NB4 (cell line): ENCODE measurements at regions not wholly inside any gene's neighbourhood (a gene's known extent, or its start where the extent isn't known, plus 50 kb on each side); places are given as distances from the start of the nearest gene placed in this dataset.

ENCODE experiments used
- DNase-seq: peaks from one replicate; pipeline ENCODE4 v3.0.0; 2010; ENCODE audit warnings: low read depth
- H3K4me3 ChIP-seq: one replicate; pipeline ENCODE4 v1.5.1; 2011; ENCODE audit warnings: mild to moderate bottlenecking, low read depth, low read length, moderate library complexity
- CTCF ChIP-seq: IDR thresholded peaks from one replicate; pipeline ENCODE4 v1.5.1; 2012; ENCODE audit warnings: low read depth, low read length
- MAX ChIP-seq: IDR thresholded peaks from 2 replicates; pipeline ENCODE4 v1.6.1; 2011; ENCODE audit warnings: low read depth, low read length
- MYC ChIP-seq: IDR thresholded peaks from 2 replicates; pipeline ENCODE4 v1.6.1; 2011; ENCODE audit warnings: low read depth, low read length
- POLR2A ChIP-seq: IDR thresholded peaks from 2 replicates; pipeline ENCODE4 v1.6.1; 2011; ENCODE audit warnings: mild to moderate bottlenecking; ENCODE audit not compliant: insufficient read length; ENCODE audit errors: extremely low read depth

- TF ChIP-seq POLR2A, result no peak
- TF ChIP-seq MAX, result no peak
- no peak for TF ChIP-seq MYC
- no peak overlapping the region for H3K4me3 ChIP-seq
- no peak for DNase-seq
Measured at GRCh38 chr1:194215448-194215847, 1029.0 kb upstream of the B3GALT2 start.

GRCh38 chr1:194214735-194215134 is 1028.3 kb upstream of the B3GALT2 start:
- TF ChIP-seq MYC, result no peak
- no peak for TF ChIP-seq POLR2A
- TF ChIP-seq MAX, result no peak
- TF ChIP-seq CTCF, result no peak
- no peak overlapping the region for H3K4me3 ChIP-seq
- DNase-seq, result no peak

- no peak overlapping the region for H3K4me3 ChIP-seq
- TF ChIP-seq MYC, result no peak
- TF ChIP-seq CTCF, result no peak
- TF ChIP-seq POLR2A, result no peak
- TF ChIP-seq MAX, result no peak
- no peak for DNase-seq
Measured at GRCh38 chr1:194209920-194210319, 1023.5 kb upstream of the B3GALT2 start.

GRCh38 chr1:194208674-194209073 is 1022.3 kb upstream of the B3GALT2 start:
- TF ChIP-seq POLR2A (no peak), CTCF (no peak), MYC (no peak), MAX (no peak)
- no peak for DNase-seq
- no peak overlapping the region for H3K4me3 ChIP-seq

GRCh38 chr1:194196562-194196961 is 1010.1 kb upstream of the B3GALT2 start:
- H3K4me3 ChIP-seq, result no peak overlapping the region
- TF ChIP-seq POLR2A, result no peak
- no peak for TF ChIP-seq MAX
- TF ChIP-seq CTCF, result no peak
- no peak for TF ChIP-seq MYC
- DNase-seq, result no peak

- no peak overlapping the region for H3K4me3 ChIP-seq
- DNase-seq, result no peak
- TF ChIP-seq MYC, result no peak
- TF ChIP-seq POLR2A, result no peak
- TF ChIP-seq MAX, result no peak
- TF ChIP-seq CTCF, result no peak
Measured at GRCh38 chr1:194194724-194195123, 1008.3 kb upstream of the B3GALT2 start.
